Smooth muscle cell (in vitro differentiated cells): ENCODE measurements at regions not wholly inside any gene's neighbourhood (a gene's known extent, or its start where the extent isn't known, plus 50 kb on each side); places are given as distances from the start of the nearest gene placed in this dataset.
A peak's percentile ranks its signal among the peaks of the same experiment; 100 is the strongest.
"Not testable (repeated sequence)": the region's sequence is repeated elsewhere in the genome, so short reads cannot be mapped to it uniquely, and the experiment has no call there.

Source experiments
- DNase-seq: peaks from one replicate; lab custom pipeline; 2025; ENCODE audit not compliant: unreplicated experiment; lab: John Stamatoyannopoulos, UW
- H2AFZ ChIP-seq: fragments of 200-600 bp; sonication (generic); 2 replicates; pipeline ENCODE4 v1.6.0; 2016; ENCODE audit warnings: antibody characterized with exemption, low read depth, mild to moderate bottlenecking
- H3F3A ChIP-seq: fragments of 200-600 bp; sonication (generic); 2 replicates; pipeline ENCODE4 v1.6.0; 2017; ENCODE audit warnings: antibody characterized with exemption, low read depth
- H3K27ac ChIP-seq: fragments of 200-600 bp; sonication (generic); 2 replicates; pipeline ENCODE4 v1.5.1; 2016; ENCODE audit warnings: low read depth, mild to moderate bottlenecking
- H3K27me3 ChIP-seq: fragments of 200-600 bp; sonication (generic); 2 replicates; pipeline ENCODE4 v1.6.1; 2016; ENCODE audit warnings: low read depth, mild to moderate bottlenecking
- H3K36me3 ChIP-seq: fragments of 200-600 bp; sonication (generic); 2 replicates; pipeline ENCODE4 v1.5.1; 2016; ENCODE audit warnings: low read depth
- H3K4me1 ChIP-seq: fragments of 200-600 bp; sonication (generic); 2 replicates; pipeline ENCODE4 v1.5.1; 2016; ENCODE audit warnings: low read depth
- H3K4me2 ChIP-seq: fragments of 200-600 bp; sonication (generic); 2 replicates; pipeline ENCODE4 v1.6.0; 2016; ENCODE audit warnings: mild to moderate bottlenecking
- H3K4me3 ChIP-seq: fragments of 200-600 bp; sonication (generic); 2 replicates; pipeline ENCODE4 v1.5.1; 2016; ENCODE audit warnings: mild to moderate bottlenecking
- H3K79me2 ChIP-seq: fragments of 200-600 bp; sonication (generic); 2 replicates; pipeline ENCODE4 v1.6.0; 2016; ENCODE audit warnings: low read depth, mild to moderate bottlenecking
- H3K9ac ChIP-seq: fragments of 200-600 bp; sonication (generic); 2 replicates; pipeline ENCODE4 v1.6.0; 2016; ENCODE audit warnings: low read depth
- H3K9me3 ChIP-seq: fragments of 200-600 bp; sonication (generic); replicated peaks from 2 replicates; pipeline ENCODE4 v1.5.1; 2016; ENCODE audit warnings: low read depth
- H4K20me1 ChIP-seq: fragments of 200-600 bp; sonication (generic); 2 replicates; pipeline ENCODE4 v1.6.0; 2016; ENCODE audit warnings: low read depth
- WGBS: methylation state at CpG from one replicate; pipeline ENCODE4 v1.1.7; 2016; ENCODE audit warnings: low lambda C conversion rate; 5-methylcytosine and 5-hydroxymethylcytosine counted together
- TF ChIP-seq, protein P1 (sequence below): fragments of 200-600 bp; sonication (generic); IDR thresholded peaks from 2 replicates; pipeline ENCODE4 v1.5.1; 2017; ENCODE audit warnings: borderline replicate concordance, mild to moderate bottlenecking, antibody characterized with exemption; ENCODE audit not compliant: insufficient read depth, poor library complexity, severe bottlenecking

DNA sequence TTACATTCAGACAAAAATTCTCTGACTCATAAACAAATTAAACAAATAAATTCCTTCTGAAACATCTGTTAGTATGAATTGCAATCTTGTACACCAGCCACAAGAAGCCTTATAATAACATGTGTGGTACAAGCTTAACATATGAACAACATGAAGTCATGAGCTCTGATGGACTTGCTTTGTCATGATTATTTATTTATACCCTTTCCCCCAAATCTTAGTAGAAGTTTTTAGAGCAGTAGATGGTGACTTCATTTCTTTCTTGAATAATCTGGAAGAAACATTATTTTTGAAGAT, 633.4 kb downstream of the EPHA3 start:
- Histone ChIP-seq H3F3A (no peaks in the 10 kb centered on the region), H3K4me2 (no peak overlapping the region), H3K36me3 (no peaks in the 10 kb centered on the region), H3K4me1 (no peaks in the 10 kb centered on the region), H3K27me3 (no peaks in the 10 kb centered on the region), H3K27ac (peak overlapping the region; percentile 1), H3K9me3 (no peaks in the 10 kb centered on the region), H2AFZ (no peak overlapping the region), H3K9ac (no peak overlapping the region), H4K20me1 (no peaks in the 10 kb centered on the region), H3K79me2 (no peaks in the 10 kb centered on the region), H3K4me3 (no peak overlapping the region)
- no peak for DNase-seq
- TF ChIP-seq, protein P1, sequence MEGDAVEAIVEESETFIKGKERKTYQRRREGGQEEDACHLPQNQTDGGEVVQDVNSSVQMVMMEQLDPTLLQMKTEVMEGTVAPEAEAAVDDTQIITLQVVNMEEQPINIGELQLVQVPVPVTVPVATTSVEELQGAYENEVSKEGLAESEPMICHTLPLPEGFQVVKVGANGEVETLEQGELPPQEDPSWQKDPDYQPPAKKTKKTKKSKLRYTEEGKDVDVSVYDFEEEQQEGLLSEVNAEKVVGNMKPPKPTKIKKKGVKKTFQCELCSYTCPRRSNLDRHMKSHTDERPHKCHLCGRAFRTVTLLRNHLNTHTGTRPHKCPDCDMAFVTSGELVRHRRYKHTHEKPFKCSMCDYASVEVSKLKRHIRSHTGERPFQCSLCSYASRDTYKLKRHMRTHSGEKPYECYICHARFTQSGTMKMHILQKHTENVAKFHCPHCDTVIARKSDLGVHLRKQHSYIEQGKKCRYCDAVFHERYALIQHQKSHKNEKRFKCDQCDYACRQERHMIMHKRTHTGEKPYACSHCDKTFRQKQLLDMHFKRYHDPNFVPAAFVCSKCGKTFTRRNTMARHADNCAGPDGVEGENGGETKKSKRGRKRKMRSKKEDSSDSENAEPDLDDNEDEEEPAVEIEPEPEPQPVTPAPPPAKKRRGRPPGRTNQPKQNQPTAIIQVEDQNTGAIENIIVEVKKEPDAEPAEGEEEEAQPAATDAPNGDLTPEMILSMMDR = no peak

DNA sequence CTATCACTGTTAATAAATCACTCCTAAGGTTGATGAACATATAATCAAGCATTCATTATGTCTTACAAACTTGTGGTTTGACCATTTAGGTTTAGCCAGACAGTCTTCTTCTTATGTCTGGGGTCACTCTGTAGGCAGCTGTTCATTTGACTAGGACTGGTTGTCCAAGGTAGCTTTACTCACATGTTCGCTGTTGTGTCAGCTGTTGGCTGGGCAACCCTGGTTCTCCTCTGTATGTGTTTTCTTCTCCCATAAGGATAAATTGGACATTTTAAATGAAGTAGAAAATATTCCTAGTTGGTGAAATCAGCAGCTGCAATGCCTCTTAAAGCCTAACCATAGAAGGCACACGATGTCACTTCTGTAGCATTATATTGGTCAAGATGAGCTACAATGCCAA, 635.1 kb downstream of the EPHA3 start:
- no peaks in the 10 kb centered on the region for H3F3A ChIP-seq
- TF ChIP-seq, protein P1 = no peak
- H3K27me3 ChIP-seq = no peaks in the 10 kb centered on the region
- no peak overlapping the region for H3K4me2 ChIP-seq
- no peaks in the 10 kb centered on the region for H3K4me1 ChIP-seq
- H3K79me2 ChIP-seq = no peaks in the 10 kb centered on the region
- no peak for DNase-seq
- WGBS = 100% methylated on average over 2 of the region's 2 CpGs
- no peak overlapping the region for H3K9ac ChIP-seq
- no peaks in the 10 kb centered on the region for H3K9me3 ChIP-seq
- no peaks in the 10 kb centered on the region for H3K36me3 ChIP-seq
- H3K27ac ChIP-seq = no peak overlapping the region
- no peak overlapping the region for H3K4me3 ChIP-seq
- H4K20me1 ChIP-seq = no peaks in the 10 kb centered on the region
- H2AFZ ChIP-seq = no peak overlapping the region

DNA sequence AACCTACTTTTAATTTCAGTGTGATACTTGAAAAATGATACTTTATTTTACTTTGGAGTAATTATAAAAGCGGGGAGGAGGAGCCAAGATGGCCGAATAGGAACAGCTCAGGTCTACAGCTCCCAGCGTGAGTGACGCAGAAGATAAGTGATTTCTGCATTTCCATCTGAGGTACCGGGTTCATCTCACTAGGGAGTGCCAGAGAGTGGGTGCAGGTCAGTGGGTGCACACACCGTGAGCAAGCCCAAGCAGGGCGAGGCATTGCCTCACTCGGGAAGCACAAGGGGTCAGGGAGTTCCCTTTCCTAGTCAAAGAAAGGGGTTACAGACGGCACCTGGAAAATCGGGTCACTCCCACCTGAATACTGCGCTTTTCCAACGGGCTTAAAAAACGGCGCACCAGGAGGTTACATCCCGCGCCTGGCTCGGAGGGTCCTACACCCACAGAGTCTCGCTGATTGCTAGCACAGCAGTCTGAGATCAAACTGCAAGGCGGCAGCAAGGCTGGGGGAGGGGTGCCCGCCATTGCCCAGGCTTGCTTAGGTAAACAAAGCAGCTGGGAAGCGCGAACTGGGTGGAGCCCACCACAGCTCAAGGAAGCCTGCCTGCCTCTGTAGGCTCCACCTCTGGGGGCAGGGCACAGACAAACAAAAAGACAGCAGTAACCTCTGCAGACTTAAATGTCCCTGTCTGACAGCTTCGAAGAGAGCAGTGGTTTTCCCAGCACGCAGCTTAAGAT, 640.3 kb downstream of the EPHA3 start:
- H3K4me3 ChIP-seq, H3F3A ChIP-seq, H3K9ac ChIP-seq, H3K27ac ChIP-seq, H3K36me3 ChIP-seq, H3K4me2 ChIP-seq, H3K79me2 ChIP-seq, H3K9me3 ChIP-seq, H3K27me3 ChIP-seq, H2AFZ ChIP-seq, DNase-seq, H3K4me1 ChIP-seq, H4K20me1 ChIP-seq: not testable (repeated sequence)
- WGBS = 85% methylated on average over 23 of the region's 24 CpGs

DNA sequence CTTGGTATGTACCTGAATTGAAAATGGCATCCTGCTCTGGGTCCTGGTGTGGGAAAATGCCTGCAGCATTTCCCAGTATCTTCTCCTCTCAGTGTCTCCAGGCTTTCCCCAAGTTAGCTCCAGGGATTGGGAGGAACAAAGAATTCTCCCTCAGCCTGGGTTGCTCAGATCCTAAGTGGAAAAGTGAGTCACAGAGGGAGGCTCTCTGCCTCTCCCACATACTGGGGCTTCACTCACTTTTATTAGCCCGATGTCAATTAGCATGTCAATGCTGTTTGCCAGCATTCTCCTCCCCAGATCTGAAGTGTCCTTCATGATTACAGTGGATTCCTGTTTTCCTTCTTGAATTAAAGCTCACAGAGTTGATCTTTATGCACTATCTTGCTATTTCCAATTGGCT, 655.0 kb downstream of the EPHA3 start:
- 73% methylated on average over 1 of the region's 1 CpG for WGBS
- H3K79me2 ChIP-seq = no peaks in the 10 kb centered on the region
- H3K4me2 ChIP-seq = no peak overlapping the region
- no peak overlapping the region for H3K9ac ChIP-seq
- TF ChIP-seq, protein P1 = no peak
- H3F3A ChIP-seq = no peaks in the 10 kb centered on the region
- no peak for DNase-seq
- H3K9me3 ChIP-seq = no peaks in the 10 kb centered on the region
- no peak overlapping the region for H3K4me3 ChIP-seq
- no peaks in the 10 kb centered on the region for H4K20me1 ChIP-seq
- H3K27ac ChIP-seq = no peak overlapping the region
- no peaks in the 10 kb centered on the region for H3K4me1 ChIP-seq
- H3K36me3 ChIP-seq = no peaks in the 10 kb centered on the region
- no peak overlapping the region for H2AFZ ChIP-seq
- H3K27me3 ChIP-seq = no peaks in the 10 kb centered on the region
